NCI-H2196 (cell line): ENCODE measurements at regions not wholly inside any gene's neighbourhood (a gene's known extent, or its start where the extent isn't known, plus 50 kb on each side); places are given as distances from the start of the nearest gene placed in this dataset.

Experiments used
- DNase-seq: peaks from one replicate; lab custom pipeline; 2025; ENCODE audit not compliant: unreplicated experiment; lab: John Stamatoyannopoulos, UW

GRCh38 chr5:4254736-4255135, 659.1 kb downstream of the IRX1 start:
- no peak for DNase-seq

- DNase-seq: no peak
Measured at GRCh38 chr5:4255441-4255840, 659.8 kb downstream of the IRX1 start.

- no peak for DNase-seq
Measured at GRCh38 chr5:4258170-4258569, 662.5 kb downstream of the IRX1 start.

GRCh38 chr5:4271193-4271592, 675.6 kb downstream of the IRX1 start:
- DNase-seq: no peak

GRCh38 chr5:4275232-4275631, 679.6 kb downstream of the IRX1 start:
- DNase-seq: no peak

GRCh38 chr5:4294878-4295277, 699.2 kb downstream of the IRX1 start:
- no peak for DNase-seq

- no peak for DNase-seq
Measured at GRCh38 chr5:4295663-4296339, 700.2 kb downstream of the IRX1 start.

GRCh38 chr5:4306057-4306456, 710.4 kb downstream of the IRX1 start:
- no peak for DNase-seq

GRCh38 chr5:4309026-4309425, 713.4 kb downstream of the IRX1 start:
- DNase-seq: no peak

GRCh38 chr5:4313138-4313537, 717.5 kb downstream of the IRX1 start:
- DNase-seq: no peak

GRCh38 chr5:4319478-4320128, 724.0 kb downstream of the IRX1 start:
- no peak for DNase-seq

GRCh38 chr5:4330327-4330726, 734.7 kb downstream of the IRX1 start:
- no peak for DNase-seq

GRCh38 chr5:4335078-4335477, 739.4 kb downstream of the IRX1 start:
- DNase-seq: no peak

- no peak for DNase-seq
Measured at GRCh38 chr5:4337519-4337918, 741.9 kb downstream of the IRX1 start.

GRCh38 chr5:4339949-4340348, 744.3 kb downstream of the IRX1 start:
- no peak for DNase-seq

- no peak for DNase-seq
Measured at GRCh38 chr5:4345850-4346249, 750.2 kb downstream of the IRX1 start.

- DNase-seq: no peak
Measured at GRCh38 chr5:4348423-4348822, 752.8 kb downstream of the IRX1 start.

- no peak for DNase-seq
Measured at GRCh38 chr5:4348919-4349318, 753.3 kb downstream of the IRX1 start.

- DNase-seq: no peak
Measured at GRCh38 chr5:4356201-4356600, 760.6 kb downstream of the IRX1 start.

GRCh38 chr5:4359847-4360246, 764.2 kb downstream of the IRX1 start:
- DNase-seq: no peak

GRCh38 chr5:4361753-4362152, 766.1 kb downstream of the IRX1 start:
- DNase-seq: no peak

GRCh38 chr5:4362411-4362810, 766.8 kb downstream of the IRX1 start:
- DNase-seq: no peak

GRCh38 chr5:4363045-4363444, 767.4 kb downstream of the IRX1 start:
- no peak for DNase-seq
